ENCODE measurements at regions not wholly inside any gene's neighbourhood (a gene's known extent, or its start where the extent isn't known, plus 50 kb on each side); places are given as distances from the start of the nearest gene placed in this dataset.

- TF ChIP-seq, protein P1, sequence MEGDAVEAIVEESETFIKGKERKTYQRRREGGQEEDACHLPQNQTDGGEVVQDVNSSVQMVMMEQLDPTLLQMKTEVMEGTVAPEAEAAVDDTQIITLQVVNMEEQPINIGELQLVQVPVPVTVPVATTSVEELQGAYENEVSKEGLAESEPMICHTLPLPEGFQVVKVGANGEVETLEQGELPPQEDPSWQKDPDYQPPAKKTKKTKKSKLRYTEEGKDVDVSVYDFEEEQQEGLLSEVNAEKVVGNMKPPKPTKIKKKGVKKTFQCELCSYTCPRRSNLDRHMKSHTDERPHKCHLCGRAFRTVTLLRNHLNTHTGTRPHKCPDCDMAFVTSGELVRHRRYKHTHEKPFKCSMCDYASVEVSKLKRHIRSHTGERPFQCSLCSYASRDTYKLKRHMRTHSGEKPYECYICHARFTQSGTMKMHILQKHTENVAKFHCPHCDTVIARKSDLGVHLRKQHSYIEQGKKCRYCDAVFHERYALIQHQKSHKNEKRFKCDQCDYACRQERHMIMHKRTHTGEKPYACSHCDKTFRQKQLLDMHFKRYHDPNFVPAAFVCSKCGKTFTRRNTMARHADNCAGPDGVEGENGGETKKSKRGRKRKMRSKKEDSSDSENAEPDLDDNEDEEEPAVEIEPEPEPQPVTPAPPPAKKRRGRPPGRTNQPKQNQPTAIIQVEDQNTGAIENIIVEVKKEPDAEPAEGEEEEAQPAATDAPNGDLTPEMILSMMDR (IDR thresholded peaks at IDR 0.05; ENCODE audit: insufficient read depth, low read depth, low read length), result no peak
- no peak for TF ChIP-seq EZH2 (IDR thresholded peaks at IDR 0.05; ENCODE audit: insufficient read depth, low read length)
These were observed 91.5 kb upstream of the ZSWIM2 start for GRCh38 chr2:186940463-186940862.
